Effector memory CD8-positive, alpha-beta T cell (primary cell): ENCODE measurements at regions not wholly inside any gene's neighbourhood (a gene's known extent, or its start where the extent isn't known, plus 50 kb on each side); places are given as distances from the start of the nearest gene placed in this dataset.

Experiments used
- ATAC-seq: fragments of 150-1000 bp; cut with Tn5 transposase; replicated peaks from 2 replicates; pipeline ENCODE4 v1.10.0; 2021; ENCODE audit warnings: mild to moderate bottlenecking, moderate library complexity
- DNase-seq, 3 experiments: peaks; one replicate each; pipeline ENCODE4 v3.0.0; 2021
- H3K27ac Mint-ChIP-seq, 2 donors: one replicate each; pipeline ENCODE4 v1.8.0; 2022; ENCODE audit warnings: mild to moderate bottlenecking in 2 of 2, mixed read lengths in 2 of 2, moderate library complexity in 2 of 2
- H3K27me3 Mint-ChIP-seq, 2 donors: one replicate each; pipeline ENCODE4 v1.8.0; 2022; ENCODE audit warnings: mixed read lengths in 2 of 2
- H3K36me3 Mint-ChIP-seq: one replicate; pipeline ENCODE4 v1.8.0; 2022; ENCODE audit warnings: mild to moderate bottlenecking, moderate library complexity, mixed read lengths; ENCODE audit not compliant: insufficient read depth
- H3K4me1 Mint-ChIP-seq, 2 donors: one replicate each; pipeline ENCODE4 v1.8.0; 2022; ENCODE audit warnings: low read depth in 2 of 2, mixed read lengths in 2 of 2
- H3K4me3 Mint-ChIP-seq, 2 donors: one replicate each; pipeline ENCODE4 v1.8.0; 2022; ENCODE audit warnings: mild to moderate bottlenecking in 2 of 2, mixed read lengths in 2 of 2, moderate library complexity in 2 of 2
- H3K9me3 Mint-ChIP-seq, 2 donors: one replicate each; pipeline ENCODE4 v1.8.0; 2022; ENCODE audit warnings: mixed read lengths in 2 of 2

DNA sequence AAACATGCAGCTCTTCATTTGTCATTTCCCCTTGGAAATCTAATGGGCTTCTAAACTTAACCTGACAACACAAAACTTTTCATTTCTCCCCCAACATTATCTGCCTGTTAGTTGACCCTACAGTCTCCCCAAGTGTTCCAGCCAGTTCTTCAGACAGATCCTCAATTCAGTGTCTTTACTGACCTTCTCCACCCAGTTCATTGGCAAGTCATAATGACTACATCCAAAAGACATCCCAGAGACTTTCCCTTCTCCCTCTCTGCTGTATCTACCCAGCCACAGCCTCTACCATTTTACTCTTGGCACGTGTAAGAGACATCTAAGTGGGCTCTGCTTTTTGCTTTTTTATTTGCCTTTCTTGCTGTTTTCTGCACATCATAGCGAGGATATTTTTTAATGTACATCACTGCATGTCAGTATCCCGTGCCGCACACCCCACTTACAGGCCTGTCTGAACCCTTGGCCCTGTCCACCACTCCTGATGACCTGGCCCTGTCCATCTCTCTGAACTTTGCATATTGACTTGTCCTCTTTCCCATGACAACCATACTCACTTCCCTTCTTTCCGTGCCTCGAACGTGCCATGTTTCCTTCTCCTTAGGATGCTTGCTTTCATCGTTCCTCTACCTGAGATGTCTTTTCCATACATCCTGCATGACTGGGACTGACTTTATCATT, 391.9 kb downstream of the IRS2 start:
- no peak for DNase-seq
- H3K36me3 Mint-ChIP-seq = no peaks in the 10 kb centered on the region
- H3K27me3 Mint-ChIP-seq = no peaks in the 10 kb centered on the region
- no peak overlapping the region for H3K27ac Mint-ChIP-seq
- H3K4me3 Mint-ChIP-seq = no peak overlapping the region
- no peaks in the 10 kb centered on the region for H3K4me1 Mint-ChIP-seq
- peaks cover 0 to 9% of the 10 kb centered on the region in 2 donors for H3K9me3 Mint-ChIP-seq
- ATAC-seq = no peak

- H3K4me3 Mint-ChIP-seq = no peak overlapping the region
- H3K27ac Mint-ChIP-seq = no peak overlapping the region
- H3K36me3 Mint-ChIP-seq = no peaks in the 10 kb centered on the region
- ATAC-seq (no peak), DNase-seq (no peak)
- H3K4me1 Mint-ChIP-seq = no peaks in the 10 kb centered on the region
- H3K9me3 Mint-ChIP-seq = peaks cover 0 to 9% of the 10 kb centered on the region in 2 donors
- no peaks in the 10 kb centered on the region for H3K27me3 Mint-ChIP-seq
These were observed 393.3 kb downstream of the IRS2 start for GRCh38 chr13:109393045-109393444.

DNA sequence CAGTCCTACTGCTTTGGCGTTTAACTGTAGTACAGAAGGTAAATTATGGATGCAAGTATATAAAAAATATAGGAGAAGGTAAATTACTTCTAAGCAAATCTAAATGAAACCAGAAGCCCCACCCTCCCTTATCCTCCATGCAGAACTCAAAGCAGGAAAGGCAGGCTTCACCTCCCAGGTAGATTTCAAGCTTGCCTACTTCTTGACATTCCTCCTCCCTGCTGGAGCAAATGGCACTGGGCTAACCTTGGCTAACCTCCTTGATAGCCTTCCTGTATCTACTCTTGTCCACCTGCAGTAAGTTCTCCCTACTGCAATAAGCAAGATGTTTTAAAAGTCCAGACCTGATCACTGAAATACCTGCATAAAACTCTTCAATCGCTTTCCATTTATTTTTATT, 396.0 kb downstream of the IRS2 start:
- no peaks in the 10 kb centered on the region for H3K27me3 Mint-ChIP-seq
- H3K4me3 Mint-ChIP-seq = no peak overlapping the region
- H3K27ac Mint-ChIP-seq = no peak overlapping the region

DNA sequence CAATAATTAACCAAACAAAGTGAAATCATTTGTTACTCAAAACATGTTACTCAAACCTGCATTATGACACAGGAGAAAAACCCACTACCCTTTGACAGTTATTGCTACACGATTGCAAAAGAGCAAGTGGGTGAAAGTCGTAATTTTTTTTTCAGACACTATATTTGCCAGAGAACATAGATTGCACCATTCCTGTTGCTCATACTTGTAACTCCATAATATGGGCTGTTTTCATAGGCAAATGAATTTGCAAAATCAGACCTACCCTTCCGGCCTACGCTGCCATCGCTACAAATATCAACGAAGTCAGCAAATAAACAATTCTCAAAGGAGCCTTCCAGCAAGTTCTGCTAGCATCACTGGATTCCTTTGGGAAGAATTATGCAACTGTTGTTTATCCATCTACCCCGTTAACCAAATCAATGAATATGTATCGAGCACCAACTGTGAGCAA, 396.5 kb downstream of the IRS2 start:
- no peaks in the 10 kb centered on the region for H3K4me1 Mint-ChIP-seq
- peaks cover 0 to 8% of the 10 kb centered on the region in 2 donors for H3K9me3 Mint-ChIP-seq
- no peaks in the 10 kb centered on the region for H3K36me3 Mint-ChIP-seq
- no peak overlapping the region for H3K4me3 Mint-ChIP-seq
- H3K27ac Mint-ChIP-seq = no peak overlapping the region
- DNase-seq (no peak), ATAC-seq (no peak)
- H3K27me3 Mint-ChIP-seq = no peaks in the 10 kb centered on the region

More for the DNA sequence above, 396.0 kb downstream of the IRS2 start:
- no peaks in the 10 kb centered on the region for H3K4me1 Mint-ChIP-seq
- DNase-seq (no peak), ATAC-seq (no peak)
- peaks cover 0 to 9% of the 10 kb centered on the region in 2 donors for H3K9me3 Mint-ChIP-seq
- no peaks in the 10 kb centered on the region for H3K36me3 Mint-ChIP-seq

- H3K27ac Mint-ChIP-seq = no peak overlapping the region
- H3K36me3 Mint-ChIP-seq = no peaks in the 10 kb centered on the region
- H3K4me1 Mint-ChIP-seq = no peaks in the 10 kb centered on the region
- DNase-seq = no peak
- no peaks in the 10 kb centered on the region for H3K27me3 Mint-ChIP-seq
- H3K4me3 Mint-ChIP-seq = no peak overlapping the region
- H3K9me3 Mint-ChIP-seq = peaks cover 0 to 6% of the 10 kb centered on the region in 2 donors
- no peak for ATAC-seq
These were observed 396.9 kb downstream of the IRS2 start for GRCh38 chr13:109389456-109389855.

DNA sequence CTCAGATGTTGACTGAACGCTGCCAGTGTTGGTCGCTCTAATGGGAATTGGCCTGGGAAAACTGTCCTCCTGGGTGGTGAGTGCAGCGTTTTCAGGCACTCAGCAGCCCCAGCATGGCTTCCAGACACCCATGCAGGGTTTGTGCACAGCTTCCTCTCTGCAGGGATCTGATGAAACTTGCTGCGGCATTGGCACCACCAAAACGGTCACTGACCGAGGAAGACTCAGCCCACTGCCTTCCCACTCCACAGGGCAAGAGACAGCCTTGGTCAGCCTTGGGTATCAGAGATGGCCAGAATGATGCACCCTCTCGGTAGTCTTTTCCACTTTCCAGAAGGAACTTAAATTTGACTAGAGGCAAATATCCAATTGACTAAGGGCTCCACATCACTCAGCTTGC, 398.9 kb downstream of the IRS2 start:
- Mint-ChIP-seq H3K27me3 (no peaks in the 10 kb centered on the region), H3K4me1 (no peaks in the 10 kb centered on the region), H3K4me3 (no peak overlapping the region), H3K9me3 (peaks cover 0 to 3% of the 10 kb centered on the region in 2 donors), H3K27ac (no peak overlapping the region), H3K36me3 (no peaks in the 10 kb centered on the region)
- ATAC-seq = no peak
- DNase-seq = no peak

DNA sequence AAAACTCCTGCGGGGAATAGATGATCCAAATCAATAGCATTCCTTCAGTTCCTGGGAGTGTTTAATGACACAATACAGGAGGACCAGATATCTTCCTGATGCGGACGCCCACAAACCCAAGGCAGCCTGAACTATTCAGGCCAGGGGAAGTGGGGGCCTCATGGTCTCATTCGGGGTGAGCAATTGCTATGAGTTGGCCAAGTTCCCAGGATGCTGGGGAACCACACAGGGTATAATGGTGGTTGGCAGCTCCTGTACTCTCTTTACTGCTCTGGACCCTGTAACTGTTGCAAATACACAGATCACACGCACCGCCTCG, 401.2 kb downstream of the IRS2 start:
- Mint-ChIP-seq H3K9me3 (peaks cover 0 to 4% of the 10 kb centered on the region in 2 donors), H3K27ac (no peak overlapping the region), H3K27me3 (no peaks in the 10 kb centered on the region), H3K36me3 (no peaks in the 10 kb centered on the region), H3K4me3 (no peak overlapping the region), H3K4me1 (no peaks in the 10 kb centered on the region)
- ATAC-seq (no peak), DNase-seq (no peak)

DNA sequence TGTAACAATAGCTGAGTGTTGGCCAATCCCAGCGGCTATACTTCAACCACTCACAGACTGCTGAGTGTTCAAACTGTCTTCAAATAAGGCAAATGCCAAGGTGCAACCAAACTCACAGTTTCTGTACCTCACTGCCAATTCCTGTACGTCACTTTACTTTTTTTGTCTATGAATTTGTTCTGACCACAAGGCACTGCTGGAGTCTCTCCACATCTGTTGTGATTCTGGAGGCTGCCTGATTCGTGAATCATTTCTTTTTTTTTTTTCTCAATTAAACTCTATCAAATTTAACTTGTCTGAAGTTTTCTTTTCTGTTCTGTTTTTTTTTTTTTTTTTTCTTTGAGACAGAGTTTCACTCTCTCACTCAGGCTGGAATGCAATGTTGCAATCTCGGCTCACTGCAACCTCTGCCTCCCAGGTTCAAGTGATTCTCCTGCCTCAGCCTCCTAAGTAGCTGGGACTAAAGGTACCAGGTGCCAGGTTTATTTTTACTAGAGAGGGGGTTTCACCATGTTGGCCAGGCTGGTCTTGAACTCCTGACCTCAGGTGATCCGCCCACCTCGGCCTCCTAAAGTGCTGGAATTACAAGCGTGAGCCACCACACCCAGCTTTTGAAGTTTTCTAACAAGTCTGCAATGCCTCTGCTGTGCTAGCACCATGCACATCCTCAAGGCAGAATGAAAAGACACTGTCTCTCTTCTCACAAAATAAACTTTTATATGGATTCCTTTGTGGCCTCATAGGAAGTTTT, 401.7 kb downstream of the IRS2 start:
- no peak overlapping the region for H3K27ac Mint-ChIP-seq
- H3K4me3 Mint-ChIP-seq = no peak overlapping the region
- no peak for ATAC-seq
- no peaks in the 10 kb centered on the region for H3K27me3 Mint-ChIP-seq
- H3K9me3 Mint-ChIP-seq = peaks cover 0 to 4% of the 10 kb centered on the region in 2 donors
- no peaks in the 10 kb centered on the region for H3K4me1 Mint-ChIP-seq
- no peak for DNase-seq
- H3K36me3 Mint-ChIP-seq = no peaks in the 10 kb centered on the region

GRCh38 chr13:109383683-109384082, 402.7 kb downstream of the IRS2 start:
- Mint-ChIP-seq H3K27me3 (no peaks in the 10 kb centered on the region), H3K4me1 (no peaks in the 10 kb centered on the region), H3K9me3 (peaks cover 0 to 4% of the 10 kb centered on the region in 2 donors)

GRCh38 chr13:109381546-109382180, 404.7 kb downstream of the IRS2 start:
- Mint-ChIP-seq H3K27me3 (no peaks in the 10 kb centered on the region), H3K4me3 (no peak overlapping the region), H3K27ac (no peak overlapping the region), H3K36me3 (no peaks in the 10 kb centered on the region), H3K9me3 (peaks cover 0 to 4% of the 10 kb centered on the region in 2 donors), H3K4me1 (no peaks in the 10 kb centered on the region)
- DNase-seq = no peak
- no peak for ATAC-seq

More at GRCh38 chr13:109383683-109384082, 402.7 kb downstream of the IRS2 start:
- no peak overlapping the region for H3K27ac Mint-ChIP-seq
- no peaks in the 10 kb centered on the region for H3K36me3 Mint-ChIP-seq
- DNase-seq (no peak), ATAC-seq (no peak)
- no peak overlapping the region for H3K4me3 Mint-ChIP-seq

DNA sequence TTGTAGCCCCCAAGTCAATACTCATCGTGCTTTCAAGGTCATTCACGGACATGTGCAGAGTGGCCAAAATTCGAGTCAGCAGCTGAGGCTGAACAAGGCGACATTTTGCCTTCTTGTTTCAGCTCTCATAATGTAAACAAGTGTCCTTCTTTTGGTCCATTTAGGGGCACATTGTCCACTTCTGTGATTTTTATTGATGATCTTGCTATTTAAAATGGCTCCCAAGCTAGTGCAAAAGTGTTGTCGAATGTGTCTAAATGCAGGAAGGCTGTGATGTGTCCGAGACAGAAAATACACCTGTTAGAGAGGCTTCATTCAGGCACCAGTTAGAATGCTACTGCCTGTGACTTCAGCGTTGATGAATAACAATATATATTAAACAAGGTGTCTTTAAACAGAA, 405.9 kb downstream of the IRS2 start:
- Mint-ChIP-seq H3K27ac (no peak overlapping the region), H3K4me3 (no peak overlapping the region), H3K4me1 (no peaks in the 10 kb centered on the region), H3K27me3 (no peaks in the 10 kb centered on the region), H3K36me3 (no peaks in the 10 kb centered on the region), H3K9me3 (peaks cover 0 to 4% of the 10 kb centered on the region in 2 donors)
- ATAC-seq = no peak
- no peak for DNase-seq

DNA sequence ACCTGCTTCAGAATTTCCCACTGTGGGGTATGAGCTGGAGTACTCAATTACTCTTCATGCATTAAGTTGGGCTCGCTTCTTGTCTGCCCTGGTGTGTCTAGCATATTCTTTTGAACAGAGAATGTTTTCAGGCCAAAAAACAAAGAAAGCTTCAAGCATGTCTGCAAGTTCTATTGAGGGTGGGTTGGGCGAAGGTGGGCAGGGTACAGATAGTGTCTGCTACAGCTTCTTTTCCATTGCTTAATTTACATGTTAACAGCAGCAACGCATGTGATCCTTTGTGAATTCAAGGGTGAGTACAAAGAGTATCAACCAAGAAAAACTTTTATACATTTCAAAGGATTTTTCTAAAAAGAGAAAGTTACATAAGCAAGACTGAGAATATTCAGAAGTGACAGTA, 406.5 kb downstream of the IRS2 start:
- no peak for DNase-seq
- H3K36me3 Mint-ChIP-seq = no peaks in the 10 kb centered on the region
- no peak overlapping the region for H3K4me3 Mint-ChIP-seq
- no peaks in the 10 kb centered on the region for H3K27me3 Mint-ChIP-seq
- no peaks in the 10 kb centered on the region for H3K4me1 Mint-ChIP-seq
- H3K27ac Mint-ChIP-seq = no peak overlapping the region
- no peak for ATAC-seq
- peaks cover 0 to 4% of the 10 kb centered on the region in 2 donors for H3K9me3 Mint-ChIP-seq

DNA sequence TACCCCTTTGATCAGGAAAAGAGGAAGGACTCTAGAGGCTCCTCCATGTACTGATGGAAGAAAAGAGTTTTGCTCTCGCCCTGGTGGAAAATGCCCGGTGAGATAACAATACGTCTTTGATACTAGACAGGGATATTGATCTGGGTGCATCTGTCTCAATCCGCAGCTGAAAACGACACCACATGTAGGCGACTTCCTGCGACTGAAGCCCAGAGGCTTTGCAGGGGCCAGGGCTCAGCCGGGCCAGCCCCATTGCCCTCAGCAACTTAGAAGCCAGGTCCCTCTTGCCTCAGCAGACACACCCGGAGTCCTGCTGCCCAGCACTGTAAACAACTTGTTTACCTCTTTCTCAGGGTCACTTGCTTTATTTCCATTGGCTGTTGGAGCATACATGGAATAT, 409.4 kb downstream of the IRS2 start:
- Mint-ChIP-seq H3K4me3 (no peak overlapping the region), H3K36me3 (no peaks in the 10 kb centered on the region), H3K27ac (no peak overlapping the region), H3K4me1 (no peaks in the 10 kb centered on the region), H3K27me3 (peaks cover 0 to 19% of the 10 kb centered on the region in 2 donors), H3K9me3 (peaks cover 0 to 3% of the 10 kb centered on the region in 2 donors)
- DNase-seq (no peak), ATAC-seq (no peak)
